Stimulated activated naive CD4-positive, alpha-beta T cell treated with Interleukin-2 at 50 U/mL for 16 hours (primary cell): ENCODE measurements at regions not wholly inside any gene's neighbourhood (a gene's known extent, or its start where the extent isn't known, plus 50 kb on each side); places are given as distances from the start of the nearest gene placed in this dataset.

Source experiments
- DNase-seq: peaks from one replicate; lab custom pipeline; 2025; lab: John Stamatoyannopoulos, UW

DNA sequence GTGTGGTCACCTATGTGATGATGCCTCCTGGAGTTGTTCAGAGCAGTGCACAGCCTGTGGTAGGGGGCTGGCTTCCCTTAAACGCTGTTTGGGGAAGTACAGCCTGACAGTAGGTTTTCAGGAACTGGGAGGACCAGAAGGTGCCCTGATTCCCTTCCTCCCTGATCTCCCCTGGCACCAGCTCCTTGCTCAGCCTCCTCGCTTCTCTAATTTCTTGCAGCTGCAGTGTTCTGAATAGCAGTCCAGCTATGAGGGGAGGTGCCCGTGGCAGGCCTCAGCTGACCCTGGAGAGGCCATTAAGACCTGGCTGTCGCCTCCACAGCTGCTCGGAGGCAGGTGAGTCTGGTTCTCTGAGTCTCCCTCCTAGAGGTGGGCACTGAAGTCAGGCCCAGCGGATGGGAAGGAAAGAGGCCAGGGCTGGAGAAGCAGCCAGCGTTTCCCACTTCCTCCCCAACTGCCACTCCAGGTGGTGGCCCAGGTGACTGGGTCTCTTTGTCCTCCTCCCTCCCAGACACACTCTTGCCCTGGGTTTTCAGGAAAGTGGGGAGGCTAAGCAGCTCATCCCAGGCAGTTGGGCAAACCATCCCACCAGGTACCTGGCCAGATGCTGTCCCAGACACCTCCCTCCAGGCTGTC is 52.0 kb upstream of the RPL11 start:
- no peak for DNase-seq

- DNase-seq, result no peak
Measured at GRCh38 chr1:23638786-23639241, 52.8 kb upstream of the RPL11 start.

GRCh38 chr1:23638188-23638619 is 53.4 kb upstream of the RPL11 start:
- no peak for DNase-seq

GRCh38 chr1:23636009-23636408 is 55.6 kb upstream of the RPL11 start:
- no peak for DNase-seq

DNA sequence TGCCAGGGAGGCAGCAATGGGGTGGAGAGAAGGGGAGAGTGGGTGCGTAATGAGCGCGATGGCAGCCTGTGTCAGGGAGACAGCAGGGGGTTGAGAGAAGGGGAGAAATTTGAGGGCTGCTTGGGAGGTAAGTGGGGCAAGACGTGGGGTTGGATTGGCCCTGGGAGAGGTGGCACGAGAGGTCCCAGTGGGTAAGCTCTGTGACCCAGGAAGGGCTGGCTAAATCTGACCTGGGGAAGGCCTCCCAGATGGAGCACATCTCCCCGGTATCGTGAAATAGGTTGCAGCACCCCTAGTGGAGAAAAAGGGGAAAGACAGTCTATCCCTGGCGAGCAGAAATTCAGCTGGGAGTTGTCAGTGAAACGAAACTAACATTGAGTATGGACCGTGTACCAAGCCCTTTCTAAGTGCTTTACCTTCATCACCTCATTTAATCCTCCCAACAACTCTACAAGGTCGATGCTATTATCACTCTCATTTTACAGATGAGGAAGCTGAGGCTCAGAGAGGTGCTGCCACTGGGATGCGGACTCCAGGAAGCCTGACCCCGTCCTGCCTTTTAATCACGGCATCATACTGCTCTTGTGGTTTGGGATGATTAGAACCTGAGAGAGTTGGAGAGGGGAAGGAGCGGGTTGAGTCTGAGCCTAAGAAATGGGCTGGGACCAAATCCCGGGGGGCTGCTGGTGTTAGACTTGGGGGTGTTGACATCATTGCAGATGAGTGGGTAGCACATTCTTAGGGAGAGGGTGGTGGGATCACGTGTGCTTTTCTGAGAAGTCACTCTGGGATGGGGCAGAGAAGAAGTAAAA is 56.6 kb upstream of the RPL11 start:
- DNase-seq, result peak; percentile 18

- DNase-seq, result no peak
Measured at GRCh38 chr1:23634518-23634839, 57.1 kb upstream of the RPL11 start.

DNA sequence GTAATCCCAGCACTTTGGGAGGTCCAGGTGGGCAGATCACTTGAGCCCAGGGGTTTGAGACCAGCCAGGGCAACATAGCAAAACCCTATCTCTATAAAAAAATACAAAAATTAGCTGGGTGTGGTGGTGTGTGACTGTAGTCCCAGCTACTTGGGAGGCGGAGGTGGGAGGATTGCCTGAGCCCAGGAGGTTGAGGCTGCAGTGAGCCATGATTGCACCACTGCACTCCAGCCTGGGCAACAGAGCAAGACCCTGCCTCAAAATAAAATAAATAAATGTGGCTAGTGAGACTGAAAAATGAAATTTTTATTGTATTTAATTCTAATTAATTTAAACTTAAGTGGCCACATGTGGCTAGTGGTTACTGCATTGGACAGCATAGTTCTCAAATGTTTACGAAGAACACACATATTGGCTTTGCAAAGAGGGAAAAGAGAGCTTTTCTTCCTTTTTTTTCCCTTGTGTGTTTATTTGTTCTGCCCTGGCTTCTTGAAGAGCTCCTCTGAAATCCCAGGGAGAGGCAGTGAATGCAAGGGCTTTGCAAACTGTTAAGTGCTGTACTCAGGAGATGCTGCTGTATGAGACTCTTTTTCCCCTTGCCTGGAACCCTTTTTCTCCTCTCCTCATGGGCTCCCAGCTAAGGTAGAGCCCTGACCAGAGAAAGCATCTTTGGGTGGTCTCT is 59.0 kb upstream of the RPL11 start:
- no peak for DNase-seq

- DNase-seq, result no peak
Measured at GRCh38 chr1:23629708-23630290, 61.8 kb upstream of the RPL11 start.

- DNase-seq, result no peak
Measured at GRCh38 chr1:23628951-23629387, 62.6 kb upstream of the RPL11 start.

- no peak for DNase-seq
Measured at GRCh38 chr1:23627069-23627735, 64.4 kb upstream of the RPL11 start.

DNA sequence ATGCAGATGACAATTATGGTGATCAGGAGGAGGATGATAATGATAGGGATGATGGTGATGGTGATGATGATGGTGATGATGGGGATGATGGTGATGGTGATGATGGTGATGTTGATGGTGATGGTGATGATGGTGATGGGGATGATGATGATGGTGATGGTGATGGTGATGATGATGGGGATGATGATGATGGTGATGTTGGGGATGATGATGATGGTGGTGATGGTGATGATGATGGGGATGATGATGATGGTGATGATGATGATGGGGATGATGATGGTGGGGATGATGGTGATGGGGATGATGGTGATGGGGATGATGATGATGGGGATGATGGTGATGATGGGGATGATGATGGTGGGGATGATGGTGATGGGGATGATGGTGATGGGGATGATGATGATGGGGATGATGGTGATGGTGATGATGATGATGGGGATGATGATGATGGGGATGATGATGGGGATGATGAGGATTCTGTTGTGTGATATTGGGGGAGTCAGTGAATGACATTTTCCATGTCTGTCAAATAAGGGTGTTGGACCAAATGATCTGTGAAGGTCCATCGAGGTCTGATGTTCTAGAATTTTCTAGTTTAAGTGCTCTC is 65.6 kb upstream of the RPL11 start:
- DNase-seq, result no peak

- DNase-seq, result no peak
Measured at GRCh38 chr1:23625459-23625858, 66.1 kb upstream of the RPL11 start.

- DNase-seq, result peak; percentile 48
Measured at GRCh38 chr1:23624440-23624839, 65.1 kb upstream of the ID3 start.

GRCh38 chr1:23622284-23622683 is 63.0 kb upstream of the ID3 start:
- no peak for DNase-seq

DNA sequence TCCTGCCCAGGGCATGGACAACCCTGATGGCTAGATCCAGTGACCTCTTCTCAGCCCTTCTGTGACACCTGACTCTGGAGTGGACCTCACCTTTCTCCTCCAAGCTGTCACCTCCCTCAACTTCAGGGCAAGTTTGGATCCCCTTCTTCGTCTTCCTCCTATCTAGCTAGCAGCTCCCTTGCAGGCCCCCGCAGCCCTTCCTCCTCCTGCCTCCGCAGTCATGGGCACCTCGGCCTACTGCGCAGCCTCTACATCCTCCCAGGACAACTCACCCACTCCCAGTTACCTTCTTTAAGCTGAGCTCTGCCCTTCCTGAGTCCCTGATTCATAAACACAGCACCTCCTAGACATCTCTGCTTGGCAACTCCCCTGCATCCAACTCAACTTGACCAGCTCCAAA is 61.3 kb upstream of the ID3 start:
- DNase-seq, result no peak

GRCh38 chr1:23619299-23620188 is 60.2 kb upstream of the ID3 start:
- DNase-seq, result peak; percentile 83

GRCh38 chr1:23618586-23619083 is 59.3 kb upstream of the ID3 start:
- no peak for DNase-seq

DNA sequence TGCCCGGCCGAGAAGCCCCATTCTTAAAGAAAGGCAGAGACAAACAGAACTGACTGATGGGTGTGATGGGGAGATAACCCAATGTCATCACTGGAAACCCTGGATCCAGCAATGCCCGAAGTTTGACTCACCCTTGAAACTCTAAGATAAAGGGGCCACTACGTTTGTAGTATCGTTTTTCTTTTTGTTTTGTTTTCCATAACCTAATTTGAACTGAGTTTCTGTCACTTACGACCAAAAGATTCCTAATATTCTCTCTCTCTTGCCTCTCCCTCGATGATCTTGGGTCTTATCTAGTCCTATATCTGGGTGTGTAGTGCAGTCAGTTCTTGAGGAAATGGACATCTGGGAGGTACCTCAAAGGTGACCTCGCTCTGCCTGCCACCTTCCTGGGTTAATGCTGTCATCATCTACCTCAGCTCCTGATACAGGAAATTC is 57.8 kb upstream of the ID3 start:
- DNase-seq, result no peak

GRCh38 chr1:23616292-23616824 is 57.1 kb upstream of the ID3 start:
- no peak for DNase-seq

DNA sequence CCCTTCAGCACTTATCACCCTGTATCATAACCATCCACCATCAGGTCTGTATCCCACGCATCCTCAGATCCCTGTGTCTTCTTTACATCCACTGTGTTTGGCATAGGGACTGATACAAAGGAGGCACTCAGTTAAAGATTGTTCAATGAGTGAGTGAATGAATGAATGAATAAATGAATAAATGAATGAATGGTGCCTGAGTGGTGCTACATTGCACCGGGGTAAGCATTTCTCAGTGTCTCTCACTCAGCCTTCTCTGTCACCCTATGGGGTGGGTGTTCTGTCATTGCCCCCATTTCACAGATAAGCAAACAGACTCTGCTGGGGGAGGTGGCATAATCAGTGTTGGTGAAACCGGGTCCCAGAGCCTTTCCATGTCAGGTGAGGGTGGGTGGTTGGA is 56.6 kb upstream of the ID3 start:
- DNase-seq, result no peak
